ENCODE measurements at regions not wholly inside any gene's neighbourhood (a gene's known extent, or its start where the extent isn't known, plus 50 kb on each side); places are given as distances from the start of the nearest gene placed in this dataset.

DNA sequence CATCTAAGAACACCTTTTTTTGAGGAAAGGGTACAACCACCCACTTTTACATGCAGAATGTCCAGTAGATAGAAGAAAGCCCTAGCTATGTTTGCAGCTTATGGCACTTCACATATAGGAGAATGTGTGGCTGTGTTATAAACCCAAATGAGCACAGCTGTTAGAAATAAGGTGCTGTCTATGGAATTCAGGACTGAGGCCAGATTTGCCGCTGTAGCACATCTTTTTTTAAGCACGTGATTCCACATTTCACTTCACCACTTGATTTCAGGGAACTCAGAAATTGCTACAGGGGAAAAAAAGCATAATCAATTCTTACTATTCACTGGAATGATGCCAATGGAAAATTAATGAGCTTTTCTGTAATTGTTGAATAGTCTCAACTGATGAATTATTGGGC is 147.2 kb upstream of the ADAMTS5 start:
- no peaks in the 10 kb centered on the region for H3K27me3 ChIP-seq (ENCODE audit: control insufficient read depth, low read length)
- no peaks in the 10 kb centered on the region for H3F3A ChIP-seq (ENCODE audit: control insufficient read depth, insufficient read depth)
- no peaks in the 10 kb centered on the region for H3K4me1 ChIP-seq (ENCODE audit: control insufficient read depth, low read length)
- no peak overlapping the region for H3K4me2 ChIP-seq (ENCODE audit: low read length)
- no peaks in the 10 kb centered on the region for H4K20me1 ChIP-seq (ENCODE audit: control insufficient read depth, insufficient read depth, low read depth, low read length)
- TF ChIP-seq, protein P1, sequence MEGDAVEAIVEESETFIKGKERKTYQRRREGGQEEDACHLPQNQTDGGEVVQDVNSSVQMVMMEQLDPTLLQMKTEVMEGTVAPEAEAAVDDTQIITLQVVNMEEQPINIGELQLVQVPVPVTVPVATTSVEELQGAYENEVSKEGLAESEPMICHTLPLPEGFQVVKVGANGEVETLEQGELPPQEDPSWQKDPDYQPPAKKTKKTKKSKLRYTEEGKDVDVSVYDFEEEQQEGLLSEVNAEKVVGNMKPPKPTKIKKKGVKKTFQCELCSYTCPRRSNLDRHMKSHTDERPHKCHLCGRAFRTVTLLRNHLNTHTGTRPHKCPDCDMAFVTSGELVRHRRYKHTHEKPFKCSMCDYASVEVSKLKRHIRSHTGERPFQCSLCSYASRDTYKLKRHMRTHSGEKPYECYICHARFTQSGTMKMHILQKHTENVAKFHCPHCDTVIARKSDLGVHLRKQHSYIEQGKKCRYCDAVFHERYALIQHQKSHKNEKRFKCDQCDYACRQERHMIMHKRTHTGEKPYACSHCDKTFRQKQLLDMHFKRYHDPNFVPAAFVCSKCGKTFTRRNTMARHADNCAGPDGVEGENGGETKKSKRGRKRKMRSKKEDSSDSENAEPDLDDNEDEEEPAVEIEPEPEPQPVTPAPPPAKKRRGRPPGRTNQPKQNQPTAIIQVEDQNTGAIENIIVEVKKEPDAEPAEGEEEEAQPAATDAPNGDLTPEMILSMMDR (IDR thresholded peaks at IDR 0.05; ENCODE audit: low read depth, low read length, poor library complexity, severe bottlenecking) = no peak
- no peak for TF ChIP-seq EZH2phosphoT487 (IDR thresholded peaks at IDR 0.05; ENCODE audit: borderline replicate concordance, low read length)
- no peaks in the 10 kb centered on the region for H3K9me2 ChIP-seq (replicated peaks; ENCODE audit: control insufficient read depth, low read length)
- peaks cover 2% of the 10 kb centered on the region; the same call in 1 of the 2 replicates for H3K9me3 ChIP-seq (ENCODE audit: control insufficient read depth, insufficient read depth, low read length)
- H3K79me2 ChIP-seq (ENCODE audit: control insufficient read depth, low read length) = no peaks in the 10 kb centered on the region
- no peak overlapping the region for H3K4me3 ChIP-seq (ENCODE audit: low read length)
- no peaks in the 10 kb centered on the region for H3K36me3 ChIP-seq (ENCODE audit: control insufficient read depth, low read length)
- no peak overlapping the region for H3K27ac ChIP-seq (ENCODE audit: low read depth, low read length)

DNA sequence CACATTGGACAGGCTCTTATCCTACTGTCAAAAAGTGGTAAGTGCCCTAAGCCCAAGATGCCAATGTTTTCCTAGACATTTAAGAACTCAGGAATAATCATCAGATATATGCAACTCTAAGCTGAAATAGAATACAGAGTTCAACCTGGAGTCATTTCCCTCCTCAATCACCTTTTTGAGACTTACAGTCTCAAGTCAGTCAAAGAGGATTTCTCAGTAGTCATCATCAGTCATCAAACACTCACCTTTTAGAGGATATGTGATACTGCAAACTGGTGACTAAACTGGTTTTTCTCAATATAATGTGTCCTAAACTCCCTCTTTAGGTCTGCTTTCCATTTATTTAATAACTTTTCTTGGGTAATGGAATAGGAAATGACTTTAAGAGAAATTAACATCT is 145.3 kb upstream of the ADAMTS5 start:
- Histone ChIP-seq H4K20me1 (ENCODE audit: control insufficient read depth, insufficient read depth, low read depth, low read length) (no peaks in the 10 kb centered on the region), H3K9me2 (replicated peaks; ENCODE audit: control insufficient read depth, low read length) (no peaks in the 10 kb centered on the region), H3K4me1 (ENCODE audit: control insufficient read depth, low read length) (no peaks in the 10 kb centered on the region), H3K27ac (ENCODE audit: low read depth, low read length) (no peak overlapping the region), H3K27me3 (ENCODE audit: control insufficient read depth, low read length) (no peaks in the 10 kb centered on the region), H3K4me2 (ENCODE audit: low read length) (no peak overlapping the region), H3F3A (ENCODE audit: control insufficient read depth, insufficient read depth) (no peaks in the 10 kb centered on the region), H3K9me3 (ENCODE audit: control insufficient read depth, insufficient read depth, low read length) (peaks cover 2% of the 10 kb centered on the region; the same call in 1 of the 2 replicates), H3K36me3 (ENCODE audit: control insufficient read depth, low read length) (no peaks in the 10 kb centered on the region), H3K4me3 (ENCODE audit: low read length) (no peak overlapping the region), H3K79me2 (ENCODE audit: control insufficient read depth, low read length) (no peaks in the 10 kb centered on the region)
- TF ChIP-seq EZH2phosphoT487 (IDR thresholded peaks at IDR 0.05; ENCODE audit: borderline replicate concordance, low read length) = no peak
- TF ChIP-seq, protein P1 (IDR thresholded peaks at IDR 0.05; ENCODE audit: low read depth, low read length, poor library complexity, severe bottlenecking) = no peak

DNA sequence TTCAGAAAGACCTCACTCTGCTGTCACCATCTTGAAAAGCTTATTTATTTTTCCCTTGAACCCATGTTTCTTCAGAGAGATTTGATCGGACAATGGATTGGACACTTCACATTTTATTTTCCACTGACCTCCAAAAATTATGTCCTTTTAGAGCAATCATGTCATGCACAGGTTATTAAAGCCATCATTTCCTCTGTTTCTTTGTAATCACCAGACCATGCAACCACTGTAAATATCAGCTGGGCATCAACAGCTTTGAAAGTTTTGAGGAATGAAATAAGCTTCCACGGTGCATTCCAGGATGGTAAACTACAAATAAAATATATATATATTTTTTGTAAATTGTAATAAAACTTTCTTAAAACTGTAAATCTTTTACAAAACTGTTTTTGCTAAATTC is 144.1 kb upstream of the ADAMTS5 start:
- no peaks in the 10 kb centered on the region for H3K27me3 ChIP-seq (ENCODE audit: control insufficient read depth, low read length)
- H3K36me3 ChIP-seq (ENCODE audit: control insufficient read depth, low read length) = no peaks in the 10 kb centered on the region
- no peak for TF ChIP-seq EZH2phosphoT487 (IDR thresholded peaks at IDR 0.05; ENCODE audit: borderline replicate concordance, low read length)
- TF ChIP-seq, protein P1 (IDR thresholded peaks at IDR 0.05; ENCODE audit: low read depth, low read length, poor library complexity, severe bottlenecking) = no peak
- no peak overlapping the region for H3K4me3 ChIP-seq (ENCODE audit: low read length)
- no peaks in the 10 kb centered on the region for H3K9me2 ChIP-seq (replicated peaks; ENCODE audit: control insufficient read depth, low read length)
- H3K27ac ChIP-seq (ENCODE audit: low read depth, low read length) = no peak overlapping the region
- no peaks in the 10 kb centered on the region for H4K20me1 ChIP-seq (ENCODE audit: control insufficient read depth, insufficient read depth, low read depth, low read length)
- no peaks in the 10 kb centered on the region for H3K4me1 ChIP-seq (ENCODE audit: control insufficient read depth, low read length)
- no peaks in the 10 kb centered on the region for H3F3A ChIP-seq (ENCODE audit: control insufficient read depth, insufficient read depth)
- H3K4me2 ChIP-seq (ENCODE audit: low read length) = no peak overlapping the region
- no peaks in the 10 kb centered on the region for H3K79me2 ChIP-seq (ENCODE audit: control insufficient read depth, low read length)
- no peaks in the 10 kb centered on the region for H3K9me3 ChIP-seq (ENCODE audit: control insufficient read depth, insufficient read depth, low read length)

DNA sequence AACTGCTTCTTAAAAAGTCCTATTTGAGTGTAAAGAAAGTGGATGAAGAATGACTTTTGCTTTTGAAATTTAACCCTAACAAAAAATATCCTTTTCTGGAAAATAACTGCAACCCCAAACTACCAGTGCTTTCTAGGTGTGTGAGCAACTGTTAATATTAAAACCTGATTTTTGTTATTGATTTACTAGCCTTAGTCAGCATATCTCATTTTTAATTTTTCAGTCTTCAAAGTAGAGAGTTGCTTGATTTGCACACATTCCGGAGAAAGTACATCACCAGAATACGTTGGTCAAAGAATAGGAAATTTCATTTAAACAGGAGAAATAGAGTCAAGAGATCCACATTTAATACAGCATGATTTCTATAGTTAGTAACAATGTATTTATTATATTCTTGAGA is 141.8 kb upstream of the ADAMTS5 start:
- Histone ChIP-seq H3K27me3 (ENCODE audit: control insufficient read depth, low read length) (no peaks in the 10 kb centered on the region), H3K9me3 (ENCODE audit: control insufficient read depth, insufficient read depth, low read length) (no peaks in the 10 kb centered on the region), H3K4me2 (ENCODE audit: low read length) (no peak overlapping the region), H3K9me2 (replicated peaks; ENCODE audit: control insufficient read depth, low read length) (no peaks in the 10 kb centered on the region), H3K27ac (ENCODE audit: low read depth, low read length) (no peak overlapping the region), H3K79me2 (ENCODE audit: control insufficient read depth, low read length) (no peaks in the 10 kb centered on the region), H3K4me3 (ENCODE audit: low read length) (no peak overlapping the region), H3F3A (ENCODE audit: control insufficient read depth, insufficient read depth) (no peaks in the 10 kb centered on the region), H3K36me3 (ENCODE audit: control insufficient read depth, low read length) (no peaks in the 10 kb centered on the region), H3K4me1 (ENCODE audit: control insufficient read depth, low read length) (no peaks in the 10 kb centered on the region), H4K20me1 (ENCODE audit: control insufficient read depth, insufficient read depth, low read depth, low read length) (no peaks in the 10 kb centered on the region)
- no peak for TF ChIP-seq EZH2phosphoT487 (IDR thresholded peaks at IDR 0.05; ENCODE audit: borderline replicate concordance, low read length)
- TF ChIP-seq, protein P1 (IDR thresholded peaks at IDR 0.05; ENCODE audit: low read depth, low read length, poor library complexity, severe bottlenecking) = no peak
